Vagina (tissue), 2 donors: ENCODE measurements at regions not wholly inside any gene's neighbourhood (a gene's known extent, or its start where the extent isn't known, plus 50 kb on each side); places are given as distances from the start of the nearest gene placed in this dataset.

ENCODE experiments used
- CTCF ChIP-seq, 3 experiments: fragments of 450-650 bp in 2 of 3; fragments of 200-600 bp in 1 of 3; sonication (generic) in 1 of 3; IDR thresholded peaks; one replicate each; pipeline ENCODE4 v1.5.1; 2017 to 2019; ENCODE audit warnings: antibody characterized with exemption in 3 of 3, mild to moderate bottlenecking in 2 of 3, moderate library complexity in 2 of 3
- POLR2AphosphoS5 ChIP-seq, 2 donors: sonication (generic); formaldehyde crosslinking; IDR thresholded peaks; one replicate each; pipeline ENCODE4 v1.9.0; 2017; ENCODE audit warnings: antibody characterized with exemption in 2 of 2, mild to moderate bottlenecking in 2 of 2, low read depth in 1 of 2; ENCODE audit not compliant: insufficient read depth in 1 of 2

GRCh38 chr4:99759346-99759984 is 57.2 kb upstream of the DAPP1 start:
- TF ChIP-seq CTCF (IDR thresholded peaks at IDR 0.05) (no peak), POLR2AphosphoS5 (IDR thresholded peaks at IDR 0.05; ENCODE audit: insufficient read depth in 1 of 2, low read depth in 1 of 2) (no peak)
